ENCODE measurements at regions not wholly inside any gene's neighbourhood (a gene's known extent, or its start where the extent isn't known, plus 50 kb on each side); places are given as distances from the start of the nearest gene placed in this dataset.

GRCh38 chr2:71937396-71937795 lies 210.3 kb downstream of the CYP26B1 start:
- Histone ChIP-seq H3K9me3 (ENCODE audit: insufficient read depth, low read length) (no peaks in the 10 kb centered on the region), H3K27me3 (ENCODE audit: low read length) (no peaks in the 10 kb centered on the region), H3K79me2 (ENCODE audit: insufficient read depth, low read length) (no peaks in the 10 kb centered on the region), H3K36me3 (ENCODE audit: low read length) (no peaks in the 10 kb centered on the region), H3K4me2 (ENCODE audit: low read depth, low read length, poor library complexity, severe bottlenecking) (no peak overlapping the region), H3K4me3 (ENCODE audit: insufficient read depth, low read length, poor library complexity, severe bottlenecking) (no peak overlapping the region), H3F3A (ENCODE audit: insufficient read depth) (no peaks in the 10 kb centered on the region), H2AFZ (ENCODE audit: low read depth, low read length, severe bottlenecking) (no peak overlapping the region), H3K9ac (ENCODE audit: low read length) (no peak overlapping the region), H3K9me2 (replicated peaks; ENCODE audit: insufficient read depth, low read length) (no peaks in the 10 kb centered on the region), H3K27ac (ENCODE audit: low read depth, low read length) (no peak overlapping the region), H4K20me1 (ENCODE audit: low read depth, low read length) (no peaks in the 10 kb centered on the region)
- no peak for TF ChIP-seq EZH2phosphoT487 (conservative IDR thresholded peaks at IDR 0.05; ENCODE audit: low read length)

GRCh38 chr2:71936076-71937030 lies 211.3 kb downstream of the CYP26B1 start:
- H3K79me2 ChIP-seq (ENCODE audit: insufficient read depth, low read length), result no peaks in the 10 kb centered on the region
- H3F3A ChIP-seq (ENCODE audit: insufficient read depth), result no peaks in the 10 kb centered on the region
- H3K27ac ChIP-seq (ENCODE audit: low read depth, low read length), result no peak overlapping the region
- no peaks in the 10 kb centered on the region for H3K27me3 ChIP-seq (ENCODE audit: low read length)
- no peaks in the 10 kb centered on the region for H3K9me3 ChIP-seq (ENCODE audit: insufficient read depth, low read length)
- no peak overlapping the region for H3K4me3 ChIP-seq (ENCODE audit: insufficient read depth, low read length, poor library complexity, severe bottlenecking)
- no peaks in the 10 kb centered on the region for H4K20me1 ChIP-seq (ENCODE audit: low read depth, low read length)
- H2AFZ ChIP-seq (ENCODE audit: low read depth, low read length, severe bottlenecking), result no peak overlapping the region
- no peak for TF ChIP-seq CTCF (IDR thresholded peaks at IDR 0.05; ENCODE audit: insufficient read depth, low read length, poor library complexity, severe bottlenecking)
- no peak for TF ChIP-seq EZH2phosphoT487 (conservative IDR thresholded peaks at IDR 0.05; ENCODE audit: low read length)
- no peaks in the 10 kb centered on the region for H3K9me2 ChIP-seq (replicated peaks; ENCODE audit: insufficient read depth, low read length)
- H3K36me3 ChIP-seq (ENCODE audit: low read length), result no peaks in the 10 kb centered on the region
- no peak overlapping the region for H3K4me2 ChIP-seq (ENCODE audit: low read depth, low read length, poor library complexity, severe bottlenecking)
- H3K9ac ChIP-seq (ENCODE audit: low read length), result no peak overlapping the region

- Histone ChIP-seq H3K9me2 (replicated peaks; ENCODE audit: insufficient read depth, low read length) (no peaks in the 10 kb centered on the region), H2AFZ (ENCODE audit: low read depth, low read length, severe bottlenecking) (no peak overlapping the region), H3K4me2 (ENCODE audit: low read depth, low read length, poor library complexity, severe bottlenecking) (no peak overlapping the region), H4K20me1 (ENCODE audit: low read depth, low read length) (no peaks in the 10 kb centered on the region), H3K36me3 (ENCODE audit: low read length) (no peaks in the 10 kb centered on the region), H3K4me3 (ENCODE audit: insufficient read depth, low read length, poor library complexity, severe bottlenecking) (no peak overlapping the region), H3K27me3 (ENCODE audit: low read length) (no peaks in the 10 kb centered on the region), H3K79me2 (ENCODE audit: insufficient read depth, low read length) (no peaks in the 10 kb centered on the region), H3K9ac (ENCODE audit: low read length) (no peak overlapping the region), H3K9me3 (ENCODE audit: insufficient read depth, low read length) (no peaks in the 10 kb centered on the region), H3F3A (ENCODE audit: insufficient read depth) (no peaks in the 10 kb centered on the region), H3K27ac (ENCODE audit: low read depth, low read length) (no peak overlapping the region)
- TF ChIP-seq CTCF (IDR thresholded peaks at IDR 0.05; ENCODE audit: insufficient read depth, low read length, poor library complexity, severe bottlenecking), result no peak
- no peak for TF ChIP-seq EZH2phosphoT487 (conservative IDR thresholded peaks at IDR 0.05; ENCODE audit: low read length)
These were observed 212.3 kb downstream of the CYP26B1 start for GRCh38 chr2:71935262-71935848.
